Inflammatory macrophage treated with lipopolysaccharide for 4 hours (primary cell): ENCODE measurements at regions not wholly inside any gene's neighbourhood (a gene's known extent, or its start where the extent isn't known, plus 50 kb on each side); places are given as distances from the start of the nearest gene placed in this dataset.
A peak's percentile ranks its signal among the peaks of the same experiment; 100 is the strongest.
"Not testable (repeated sequence)": the region's sequence is repeated elsewhere in the genome, so short reads cannot be mapped to it uniquely, and the experiment has no call there.

Experiments
- DNase-seq: peaks from one replicate; pipeline ENCODE4 v3.0.0-alpha.2; 2020

- no peak for DNase-seq
These were observed 208.7 kb downstream of the LMX1A start for GRCh38 chr1:165147799-165148198.

GRCh38 chr1:165144757-165145397 is 211.6 kb downstream of the LMX1A start:
- peak; percentile 11 for DNase-seq

- peak; percentile 15 for DNase-seq
These were observed 213.0 kb downstream of the LMX1A start for GRCh38 chr1:165143437-165144065.

GRCh38 chr1:165138960-165139359 is 217.6 kb downstream of the LMX1A start:
- no peak for DNase-seq

- no peak for DNase-seq
These were observed 218.8 kb downstream of the LMX1A start for GRCh38 chr1:165137551-165138316.

- no peak for DNase-seq
These were observed 222.1 kb downstream of the LMX1A start for GRCh38 chr1:165134431-165134830.

- DNase-seq = peak; percentile 10
These were observed 226.8 kb downstream of the LMX1A start for GRCh38 chr1:165129568-165130164.

GRCh38 chr1:165124772-165125171 is 231.7 kb downstream of the LMX1A start:
- no peak for DNase-seq

- DNase-seq = no peak
These were observed 237.4 kb downstream of the LMX1A start for GRCh38 chr1:165119086-165119485.

- DNase-seq = no peak
These were observed 239.0 kb downstream of the LMX1A start for GRCh38 chr1:165117482-165117881.

GRCh38 chr1:165116732-165117131 is 239.8 kb downstream of the LMX1A start:
- no peak for DNase-seq

GRCh38 chr1:165116171-165116570 is 240.3 kb downstream of the LMX1A start:
- no peak for DNase-seq

- DNase-seq = no peak
These were observed 241.6 kb downstream of the LMX1A start for GRCh38 chr1:165114889-165115285.

GRCh38 chr1:165114022-165114888 is 242.3 kb downstream of the LMX1A start:
- DNase-seq = peak; percentile 29

- DNase-seq = no peak
These were observed 244.3 kb downstream of the LMX1A start for GRCh38 chr1:165112260-165112659.

- DNase-seq = no peak
These were observed 247.5 kb downstream of the LMX1A start for GRCh38 chr1:165109013-165109412.

- not testable (repeated sequence) for DNase-seq
These were observed 263.9 kb downstream of the LMX1A start for GRCh38 chr1:165092542-165093162.

- no peak for DNase-seq
These were observed 276.1 kb downstream of the LMX1A start for GRCh38 chr1:165080253-165080896.

GRCh38 chr1:165078391-165078790 is 278.1 kb downstream of the LMX1A start:
- no peak for DNase-seq

GRCh38 chr1:165075725-165076370 is 280.7 kb downstream of the LMX1A start:
- DNase-seq = no peak
